SK-N-MC (cell line): ENCODE measurements at regions not wholly inside any gene's neighbourhood (a gene's known extent, or its start where the extent isn't known, plus 50 kb on each side); places are given as distances from the start of the nearest gene placed in this dataset.

ENCODE experiments used
- DNase-seq: peaks from one replicate; pipeline ENCODE4 v3.0.0-alpha.2; 2011; ENCODE audit warnings: low read depth, low spot score
- H3K27ac ChIP-seq: fragments of 200-600 bp; sonication (generic); 2 replicates; pipeline ENCODE4 v1.5.1; 2016; ENCODE audit warnings: mixed run types
- H3K36me3 ChIP-seq: fragments of 200-600 bp; sonication (generic); 2 replicates; pipeline ENCODE4 v1.6.1; 2017; ENCODE audit warnings: antibody characterized with exemption, low read length, mixed read lengths; ENCODE audit not compliant: insufficient read depth
- H3K4me3 ChIP-seq: fragments of 200-600 bp; sonication (generic); 2 replicates; pipeline ENCODE4 v1.5.1; 2016
- H3K9ac ChIP-seq: fragments of 200-600 bp; sonication (generic); 2 replicates; pipeline ENCODE4 v1.8.0; 2017; ENCODE audit warnings: mixed run types, mixed read lengths; ENCODE audit not compliant: insufficient read length
- H3K9me3 ChIP-seq: fragments of 200-600 bp; sonication (generic); 2 replicates; pipeline ENCODE4 v1.6.1; 2017; ENCODE audit warnings: low read depth, mild to moderate bottlenecking, antibody characterized with exemption, low read length, moderate library complexity, mixed read lengths
- EZH2 ChIP-seq: fragments of 200-600 bp; sonication (generic); IDR thresholded peaks from one replicate; pipeline ENCODE4 v1.6.1; 2017; ENCODE audit warnings: antibody characterized with exemption
- FOXP2 ChIP-seq: optimal IDR thresholded peaks from 2 replicates; pipeline ENCODE3; 2011; ENCODE audit warnings: mild to moderate bottlenecking, moderate library complexity; ENCODE audit not compliant: insufficient read depth; ENCODE audit errors: extremely low read length, control extremely low read depth
- POLR2AphosphoS5 ChIP-seq: IDR thresholded peaks from 2 replicates; pipeline ENCODE4 v1.6.1; 2012; ENCODE audit warnings: mild to moderate bottlenecking, low read depth, low read length, borderline replicate concordance

- H3K4me3 ChIP-seq = no peak overlapping the region
- no peak for DNase-seq
- H3K9ac ChIP-seq = no peak overlapping the region
- H3K36me3 ChIP-seq = no peaks in the 10 kb centered on the region
- H3K9me3 ChIP-seq = no peaks in the 10 kb centered on the region
- no peak overlapping the region for H3K27ac ChIP-seq
- TF ChIP-seq POLR2AphosphoS5 (no peak), FOXP2 (no peak), EZH2 (no peak)
Observed at GRCh38 chr2:121118951-121119350, 166.1 kb downstream of the TFCP2L1 start.

- TF ChIP-seq EZH2 = no peak
- TF ChIP-seq POLR2AphosphoS5 = no peak
- no peak for TF ChIP-seq FOXP2
- no peaks in the 10 kb centered on the region for H3K36me3 ChIP-seq
- no peaks in the 10 kb centered on the region for H3K9me3 ChIP-seq
- no peak for DNase-seq
- H3K9ac ChIP-seq = no peak overlapping the region
- no peak overlapping the region for H3K27ac ChIP-seq
- H3K4me3 ChIP-seq = no peak overlapping the region
Observed at GRCh38 chr2:121120411-121120810, 164.6 kb downstream of the TFCP2L1 start.

GRCh38 chr2:121120991-121121390 is 164.0 kb downstream of the TFCP2L1 start:
- H3K36me3 ChIP-seq = no peaks in the 10 kb centered on the region
- H3K9ac ChIP-seq = no peak overlapping the region
- no peak overlapping the region for H3K27ac ChIP-seq
- TF ChIP-seq FOXP2 (no peak), EZH2 (no peak), POLR2AphosphoS5 (no peak)
- DNase-seq = no peak
- H3K9me3 ChIP-seq = no peaks in the 10 kb centered on the region
- H3K4me3 ChIP-seq = no peak overlapping the region

- DNase-seq = no peak
- Histone ChIP-seq H3K4me3 (no peak overlapping the region), H3K9me3 (no peaks in the 10 kb centered on the region), H3K9ac (no peak overlapping the region), H3K36me3 (no peaks in the 10 kb centered on the region), H3K27ac (no peak overlapping the region)
- TF ChIP-seq FOXP2 (no peak), EZH2 (no peak), POLR2AphosphoS5 (no peak)
Observed at GRCh38 chr2:121121661-121122060, 163.3 kb downstream of the TFCP2L1 start.

GRCh38 chr2:121123268-121123667 is 161.7 kb downstream of the TFCP2L1 start:
- DNase-seq = no peak
- H3K4me3 ChIP-seq = no peak overlapping the region
- H3K9me3 ChIP-seq = no peaks in the 10 kb centered on the region
- no peak overlapping the region for H3K27ac ChIP-seq
- H3K9ac ChIP-seq = no peak overlapping the region
- TF ChIP-seq EZH2 (no peak), FOXP2 (no peak), POLR2AphosphoS5 (no peak)
- no peaks in the 10 kb centered on the region for H3K36me3 ChIP-seq

- Histone ChIP-seq H3K27ac (no peak overlapping the region), H3K36me3 (no peaks in the 10 kb centered on the region), H3K4me3 (no peak overlapping the region), H3K9ac (no peak overlapping the region), H3K9me3 (no peaks in the 10 kb centered on the region)
- TF ChIP-seq POLR2AphosphoS5 (no peak), FOXP2 (no peak), EZH2 (no peak)
- no peak for DNase-seq
Observed at GRCh38 chr2:121124330-121124729, 160.7 kb downstream of the TFCP2L1 start.

- Histone ChIP-seq H3K4me3 (no peak overlapping the region), H3K36me3 (no peaks in the 10 kb centered on the region), H3K27ac (no peak overlapping the region), H3K9ac (no peak overlapping the region), H3K9me3 (no peaks in the 10 kb centered on the region)
- TF ChIP-seq FOXP2 (no peak), POLR2AphosphoS5 (no peak), EZH2 (no peak)
- DNase-seq = no peak
Observed at GRCh38 chr2:121125350-121125749, 159.7 kb downstream of the TFCP2L1 start.

GRCh38 chr2:121128741-121129659 is 156.0 kb downstream of the TFCP2L1 start:
- Histone ChIP-seq H3K9me3 (no peaks in the 10 kb centered on the region), H3K9ac (no peak overlapping the region), H3K4me3 (no peak overlapping the region), H3K36me3 (no peaks in the 10 kb centered on the region), H3K27ac (no peak overlapping the region)
- no peak for DNase-seq
- TF ChIP-seq FOXP2 = no peak
- TF ChIP-seq EZH2 = no peak
- no peak for TF ChIP-seq POLR2AphosphoS5

GRCh38 chr2:121129692-121130091 is 155.3 kb downstream of the TFCP2L1 start:
- no peak for DNase-seq
- Histone ChIP-seq H3K4me3 (no peak overlapping the region), H3K36me3 (no peaks in the 10 kb centered on the region), H3K27ac (no peak overlapping the region), H3K9ac (no peak overlapping the region), H3K9me3 (no peaks in the 10 kb centered on the region)
- no peak for TF ChIP-seq POLR2AphosphoS5
- no peak for TF ChIP-seq FOXP2
- no peak for TF ChIP-seq EZH2
